Left ventricle myocardium inferior (tissue), 1 donor: ENCODE measurements at regions not wholly inside any gene's neighbourhood (a gene's known extent, or its start where the extent isn't known, plus 50 kb on each side); places are given as distances from the start of the nearest gene placed in this dataset.

ENCODE experiments used
- DNase-seq: peaks from one replicate; pipeline ENCODE4 v3.0.0-alpha.2; 2020
- H3K27ac ChIP-seq: fragments of 200-600 bp; replicated peaks from 2 replicates; pipeline ENCODE4 v1.8.0; 2021
- H3K27me3 ChIP-seq: fragments of 200-600 bp; 2 replicates; pipeline ENCODE4 v1.8.0; 2021; ENCODE audit warnings: low read depth
- H3K36me3 ChIP-seq: fragments of 200-600 bp; 2 replicates; pipeline ENCODE4 v1.8.0; 2021
- H3K4me1 ChIP-seq: fragments of 200-600 bp; 2 replicates; pipeline ENCODE4 v1.8.0; 2021
- H3K4me3 ChIP-seq: fragments of 200-600 bp; 2 replicates; pipeline ENCODE4 v1.8.0; 2021; ENCODE audit warnings: mild to moderate bottlenecking, moderate library complexity
- H3K9me3 ChIP-seq: fragments of 200-600 bp; replicated peaks from 2 replicates; pipeline ENCODE4 v1.8.0; 2021
- intact Hi-C: fragments of 100-400 bp; cut with micrococcal nuclease; formaldehyde crosslinking; loops from one replicate; pipeline ENCODE4 v1.11.0; 2022
- TF ChIP-seq, protein P1 (sequence below): fragments of 200-600 bp; IDR thresholded peaks from 2 replicates; pipeline ENCODE4 v1.8.0; 2021; ENCODE audit warnings: antibody characterized with exemption, mild to moderate bottlenecking, borderline replicate concordance
- donor health status: DM: no; HTN: yes; CAD: no; lungs with severe emphysema.

- H3K27ac ChIP-seq, result no peak overlapping the region
- H3K27me3 ChIP-seq, result no peaks in the 10 kb centered on the region
- intact Hi-C loops, result no loop called here
- peaks cover 6% of the 10 kb centered on the region for H3K9me3 ChIP-seq
- H3K36me3 ChIP-seq, result no peaks in the 10 kb centered on the region
- H3K4me3 ChIP-seq, result no peak overlapping the region
- DNase-seq, result no peak
- TF ChIP-seq, protein P1, sequence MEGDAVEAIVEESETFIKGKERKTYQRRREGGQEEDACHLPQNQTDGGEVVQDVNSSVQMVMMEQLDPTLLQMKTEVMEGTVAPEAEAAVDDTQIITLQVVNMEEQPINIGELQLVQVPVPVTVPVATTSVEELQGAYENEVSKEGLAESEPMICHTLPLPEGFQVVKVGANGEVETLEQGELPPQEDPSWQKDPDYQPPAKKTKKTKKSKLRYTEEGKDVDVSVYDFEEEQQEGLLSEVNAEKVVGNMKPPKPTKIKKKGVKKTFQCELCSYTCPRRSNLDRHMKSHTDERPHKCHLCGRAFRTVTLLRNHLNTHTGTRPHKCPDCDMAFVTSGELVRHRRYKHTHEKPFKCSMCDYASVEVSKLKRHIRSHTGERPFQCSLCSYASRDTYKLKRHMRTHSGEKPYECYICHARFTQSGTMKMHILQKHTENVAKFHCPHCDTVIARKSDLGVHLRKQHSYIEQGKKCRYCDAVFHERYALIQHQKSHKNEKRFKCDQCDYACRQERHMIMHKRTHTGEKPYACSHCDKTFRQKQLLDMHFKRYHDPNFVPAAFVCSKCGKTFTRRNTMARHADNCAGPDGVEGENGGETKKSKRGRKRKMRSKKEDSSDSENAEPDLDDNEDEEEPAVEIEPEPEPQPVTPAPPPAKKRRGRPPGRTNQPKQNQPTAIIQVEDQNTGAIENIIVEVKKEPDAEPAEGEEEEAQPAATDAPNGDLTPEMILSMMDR, result no peak
- H3K4me1 ChIP-seq, result no peaks in the 10 kb centered on the region
Measured at GRCh38 chr4:144504883-144505282, 141.1 kb upstream of the HHIP start.

- DNase-seq, result no peak
- H3K27me3 ChIP-seq, result no peaks in the 10 kb centered on the region
- no peaks in the 10 kb centered on the region for H3K4me1 ChIP-seq
- no peaks in the 10 kb centered on the region for H3K9me3 ChIP-seq
- no peaks in the 10 kb centered on the region for H3K36me3 ChIP-seq
- H3K27ac ChIP-seq, result no peak overlapping the region
- intact Hi-C loops, result no loop called here
- TF ChIP-seq, protein P1, result no peak
- H3K4me3 ChIP-seq, result no peak overlapping the region
Measured at GRCh38 chr4:144507311-144508101, 138.4 kb upstream of the HHIP start.

- Histone ChIP-seq H3K36me3 (no peaks in the 10 kb centered on the region), H3K4me1 (no peaks in the 10 kb centered on the region), H3K27ac (no peak overlapping the region), H3K4me3 (no peak overlapping the region), H3K9me3 (no peaks in the 10 kb centered on the region), H3K27me3 (no peaks in the 10 kb centered on the region)
- no peak for DNase-seq
- intact Hi-C loops, result no loop called here
- TF ChIP-seq, protein P1, result no peak
Measured at GRCh38 chr4:144509088-144510015, 136.6 kb upstream of the HHIP start.

DNA sequence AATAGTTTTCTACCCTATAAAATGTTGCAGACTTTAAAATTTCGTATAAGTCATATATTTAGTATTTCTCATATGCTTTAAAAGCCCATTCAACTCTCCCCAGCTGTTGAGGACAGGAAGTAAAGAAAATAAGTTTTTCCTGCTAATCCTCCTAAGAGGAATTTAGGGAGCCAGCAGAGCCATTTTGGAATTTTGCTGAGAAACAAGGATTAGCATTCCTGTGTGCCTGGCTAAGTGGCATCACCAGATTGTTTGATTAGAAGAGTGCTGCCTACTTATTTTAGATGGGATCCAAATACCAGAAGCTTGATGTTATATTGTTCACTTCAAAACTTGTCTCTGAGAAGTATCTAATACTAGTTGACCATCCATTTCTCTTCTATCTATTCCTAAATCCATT, 131.2 kb upstream of the HHIP start:
- no peak for DNase-seq
- intact Hi-C loops, result no loop called here
- TF ChIP-seq, protein P1, result no peak
- no peak overlapping the region for H3K4me3 ChIP-seq
- no peak overlapping the region for H3K27ac ChIP-seq
- H3K9me3 ChIP-seq, result no peaks in the 10 kb centered on the region
- no peaks in the 10 kb centered on the region for H3K4me1 ChIP-seq
- peaks cover 17% of the 10 kb centered on the region for H3K27me3 ChIP-seq
- H3K36me3 ChIP-seq, result no peaks in the 10 kb centered on the region

- H3K4me1 ChIP-seq, result no peaks in the 10 kb centered on the region
- intact Hi-C loops, result no loop called here
- H3K27me3 ChIP-seq, result peaks cover 18% of the 10 kb centered on the region
- no peaks in the 10 kb centered on the region for H3K9me3 ChIP-seq
- no peak overlapping the region for H3K4me3 ChIP-seq
- no peaks in the 10 kb centered on the region for H3K36me3 ChIP-seq
- TF ChIP-seq, protein P1, result no peak
- no peak overlapping the region for H3K27ac ChIP-seq
- no peak for DNase-seq
Measured at GRCh38 chr4:144518181-144518895, 127.6 kb upstream of the HHIP start.
